Ascending aorta (tissue), 2 donors: ENCODE measurements at regions not wholly inside any gene's neighbourhood (a gene's known extent, or its start where the extent isn't known, plus 50 kb on each side); places are given as distances from the start of the nearest gene placed in this dataset.

Experiments
- DNase-seq, 2 donors: peaks; one replicate each; pipeline ENCODE4 v3.0.0-alpha.2; 2019; ENCODE audit warnings: low spot score in 2 of 2
- H3K27ac ChIP-seq, 2 donors: fragments of 200-600 bp; sonication (generic); one replicate each; pipeline ENCODE4 v1.5.1; 2016 to 2017; ENCODE audit warnings: mild to moderate bottlenecking in 1 of 2
- H3K27me3 ChIP-seq: fragments of 200-600 bp; sonication (generic); one replicate; pipeline ENCODE4 v1.5.1; 2017
- H3K36me3 ChIP-seq, 2 donors: fragments of 200-600 bp; sonication (generic); one replicate each; pipeline ENCODE4 v1.5.1; 2016
- H3K4me1 ChIP-seq, 2 donors: fragments of 200-600 bp; sonication (generic); one replicate each; pipeline ENCODE4 v1.5.1; 2016 to 2017; ENCODE audit warnings: mild to moderate bottlenecking in 1 of 2
- H3K4me3 ChIP-seq, 2 donors: fragments of 200-600 bp; sonication (generic); one replicate each; pipeline ENCODE4 v1.5.1; 2016 to 2017; ENCODE audit warnings: mild to moderate bottlenecking in 1 of 2
- H3K9me3 ChIP-seq, 2 donors: fragments of 200-600 bp; sonication (generic); one replicate each; pipeline ENCODE4 v1.5.1; 2016
- intact Hi-C: fragments of 100-400 bp; cut with DNase I; formaldehyde crosslinking; loops from one replicate; pipeline ENCODE4 v1.15.1; 2023
- TF ChIP-seq, protein P1 (sequence below), 3 experiments: fragments of 200-600 bp in 2 of 3; fragments of 450-650 bp in 1 of 3; sonication (generic) in 2 of 3; IDR thresholded peaks; one replicate each; pipeline ENCODE4 v1.5.1; 2016 to 2019; ENCODE audit warnings: antibody characterized with exemption in 3 of 3, mild to moderate bottlenecking in 1 of 3, moderate library complexity in 1 of 3

DNA sequence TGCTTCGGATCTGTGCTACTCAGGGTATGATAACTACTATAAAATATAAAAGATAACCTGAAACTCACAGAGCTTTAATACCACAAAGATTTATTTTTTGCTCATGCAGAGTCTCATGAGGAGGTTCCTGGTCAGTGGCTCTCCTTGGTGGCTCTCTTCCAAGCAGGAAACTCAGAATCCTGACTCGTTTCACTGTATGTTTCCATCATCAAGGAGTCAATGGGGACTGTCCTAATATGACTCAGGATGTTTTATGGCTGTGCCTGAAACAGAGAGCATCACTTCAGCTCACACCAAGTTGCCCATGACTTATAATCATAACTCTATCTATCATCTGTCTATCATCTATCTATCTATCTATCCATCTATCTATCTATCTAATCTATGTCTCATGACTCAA is 620.8 kb upstream of the NR3C2 start:
- DNase-seq = no peak
- no peaks in the 10 kb centered on the region for H3K4me1 ChIP-seq
- H3K36me3 ChIP-seq = no peaks in the 10 kb centered on the region
- no peak overlapping the region for H3K4me3 ChIP-seq
- H3K27me3 ChIP-seq = no peaks in the 10 kb centered on the region
- intact Hi-C loops = no loop called here
- no peak overlapping the region for H3K27ac ChIP-seq
- TF ChIP-seq, protein P1, sequence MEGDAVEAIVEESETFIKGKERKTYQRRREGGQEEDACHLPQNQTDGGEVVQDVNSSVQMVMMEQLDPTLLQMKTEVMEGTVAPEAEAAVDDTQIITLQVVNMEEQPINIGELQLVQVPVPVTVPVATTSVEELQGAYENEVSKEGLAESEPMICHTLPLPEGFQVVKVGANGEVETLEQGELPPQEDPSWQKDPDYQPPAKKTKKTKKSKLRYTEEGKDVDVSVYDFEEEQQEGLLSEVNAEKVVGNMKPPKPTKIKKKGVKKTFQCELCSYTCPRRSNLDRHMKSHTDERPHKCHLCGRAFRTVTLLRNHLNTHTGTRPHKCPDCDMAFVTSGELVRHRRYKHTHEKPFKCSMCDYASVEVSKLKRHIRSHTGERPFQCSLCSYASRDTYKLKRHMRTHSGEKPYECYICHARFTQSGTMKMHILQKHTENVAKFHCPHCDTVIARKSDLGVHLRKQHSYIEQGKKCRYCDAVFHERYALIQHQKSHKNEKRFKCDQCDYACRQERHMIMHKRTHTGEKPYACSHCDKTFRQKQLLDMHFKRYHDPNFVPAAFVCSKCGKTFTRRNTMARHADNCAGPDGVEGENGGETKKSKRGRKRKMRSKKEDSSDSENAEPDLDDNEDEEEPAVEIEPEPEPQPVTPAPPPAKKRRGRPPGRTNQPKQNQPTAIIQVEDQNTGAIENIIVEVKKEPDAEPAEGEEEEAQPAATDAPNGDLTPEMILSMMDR (IDR thresholded peaks at IDR 0.05) = no peak
- H3K9me3 ChIP-seq = peaks cover 0 to 2% of the 10 kb centered on the region in 2 donors

DNA sequence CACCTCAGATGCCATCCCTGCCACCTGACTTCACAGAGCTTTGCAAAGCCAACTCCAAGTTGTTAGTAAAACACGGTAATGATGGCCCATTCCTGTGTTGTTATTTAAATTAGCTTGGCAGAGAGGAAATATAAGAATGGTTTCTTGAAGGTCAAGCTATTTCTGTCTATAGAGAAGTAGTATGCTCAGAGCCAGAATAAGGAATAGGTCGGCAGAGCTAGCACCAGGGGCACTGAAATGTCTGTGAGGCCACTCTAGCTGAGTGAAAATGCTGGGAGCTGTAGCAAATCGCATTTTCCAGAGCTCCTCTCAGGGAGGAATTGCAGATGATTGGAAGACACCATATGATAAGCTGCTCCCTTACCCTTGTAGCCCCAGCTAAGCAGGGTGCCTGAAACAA is 615.4 kb upstream of the NR3C2 start:
- H3K4me3 ChIP-seq = no peak overlapping the region
- DNase-seq = no peak
- no peaks in the 10 kb centered on the region for H3K9me3 ChIP-seq
- intact Hi-C loops = no loop called here
- no peaks in the 10 kb centered on the region for H3K36me3 ChIP-seq
- no peaks in the 10 kb centered on the region for H3K27me3 ChIP-seq
- H3K27ac ChIP-seq = no peak overlapping the region
- no peaks in the 10 kb centered on the region for H3K4me1 ChIP-seq
- TF ChIP-seq, protein P1 (IDR thresholded peaks at IDR 0.05) = no peak

DNA sequence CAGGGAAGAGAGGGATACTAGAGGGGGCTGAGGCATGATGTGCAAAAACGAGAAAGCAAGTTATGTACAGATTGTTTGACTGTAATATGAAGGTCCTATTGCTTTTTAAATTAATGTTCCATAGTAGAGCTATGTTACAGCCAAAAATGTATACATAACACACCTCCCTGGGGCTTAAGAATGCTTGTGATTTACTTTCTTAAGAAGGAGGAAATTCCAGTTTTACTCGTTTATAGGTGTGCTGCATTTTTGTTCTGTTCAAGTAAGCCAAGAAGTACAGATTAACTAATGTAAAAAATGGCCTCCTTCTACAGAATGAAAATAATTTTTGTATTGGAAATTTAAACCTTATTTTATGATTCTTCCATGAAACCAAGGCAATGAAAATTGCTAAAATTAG is 614.4 kb upstream of the NR3C2 start:
- intact Hi-C loops = no loop called here
- no peak overlapping the region for H3K27ac ChIP-seq

DNA sequence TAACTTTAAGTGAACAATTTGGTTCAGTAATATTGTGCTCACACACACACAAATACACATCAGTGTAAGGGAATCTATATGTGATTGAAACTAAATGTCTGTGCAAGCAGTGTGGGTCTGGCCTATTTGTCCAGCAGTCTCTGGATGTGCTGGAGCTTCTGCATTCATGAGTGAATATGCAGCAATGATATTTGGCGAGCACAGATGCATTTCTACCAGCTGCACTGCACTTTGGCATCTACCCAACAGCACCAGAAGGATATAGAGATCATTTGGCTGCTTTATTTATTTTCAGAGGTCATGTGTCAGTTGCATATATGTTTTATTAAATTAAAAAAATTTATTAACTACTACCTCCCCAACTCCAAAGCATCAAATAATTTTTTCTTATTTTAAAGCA is 613.4 kb upstream of the NR3C2 start:
- Histone ChIP-seq H3K4me1 (no peaks in the 10 kb centered on the region), H3K27ac (no peak overlapping the region), H3K27me3 (no peaks in the 10 kb centered on the region), H3K4me3 (no peak overlapping the region), H3K9me3 (no peaks in the 10 kb centered on the region), H3K36me3 (no peaks in the 10 kb centered on the region)
- TF ChIP-seq, protein P1 (IDR thresholded peaks at IDR 0.05) = no peak
- DNase-seq = no peak
- intact Hi-C loops = no loop called here

More for the DNA sequence above, 614.4 kb upstream of the NR3C2 start:
- H3K4me1 ChIP-seq = no peaks in the 10 kb centered on the region
- no peaks in the 10 kb centered on the region for H3K27me3 ChIP-seq
- DNase-seq = no peak
- TF ChIP-seq, protein P1 (IDR thresholded peaks at IDR 0.05) = no peak
- no peak overlapping the region for H3K4me3 ChIP-seq
- no peaks in the 10 kb centered on the region for H3K36me3 ChIP-seq
- H3K9me3 ChIP-seq = no peaks in the 10 kb centered on the region

DNA sequence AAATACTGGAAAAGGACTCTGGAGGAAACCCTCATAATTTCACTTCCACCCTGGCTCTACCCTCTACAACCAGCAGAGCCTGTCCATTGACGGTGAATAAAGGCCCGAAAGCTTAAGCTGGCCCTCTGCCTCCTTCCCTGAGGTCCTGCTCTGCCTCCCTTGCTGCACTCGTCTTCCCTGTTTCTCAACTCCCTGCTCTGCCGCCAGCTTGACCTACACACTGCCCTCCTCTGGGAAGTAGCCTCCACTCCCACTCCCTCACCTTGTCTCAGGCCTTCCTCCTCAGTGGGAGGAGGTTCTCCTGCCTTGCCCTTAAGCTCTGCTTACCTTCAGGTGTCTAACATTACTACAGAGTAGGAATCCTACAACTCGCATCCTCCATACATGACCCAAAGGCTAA is 608.6 kb upstream of the NR3C2 start:
- no peaks in the 10 kb centered on the region for H3K27me3 ChIP-seq
- DNase-seq = no peak
- no peak overlapping the region for H3K4me3 ChIP-seq
- intact Hi-C loops = no loop called here
- TF ChIP-seq, protein P1 (IDR thresholded peaks at IDR 0.05) = no peak
- H3K9me3 ChIP-seq = no peaks in the 10 kb centered on the region
- H3K4me1 ChIP-seq = no peaks in the 10 kb centered on the region
- no peaks in the 10 kb centered on the region for H3K36me3 ChIP-seq
- H3K27ac ChIP-seq = no peak overlapping the region

DNA sequence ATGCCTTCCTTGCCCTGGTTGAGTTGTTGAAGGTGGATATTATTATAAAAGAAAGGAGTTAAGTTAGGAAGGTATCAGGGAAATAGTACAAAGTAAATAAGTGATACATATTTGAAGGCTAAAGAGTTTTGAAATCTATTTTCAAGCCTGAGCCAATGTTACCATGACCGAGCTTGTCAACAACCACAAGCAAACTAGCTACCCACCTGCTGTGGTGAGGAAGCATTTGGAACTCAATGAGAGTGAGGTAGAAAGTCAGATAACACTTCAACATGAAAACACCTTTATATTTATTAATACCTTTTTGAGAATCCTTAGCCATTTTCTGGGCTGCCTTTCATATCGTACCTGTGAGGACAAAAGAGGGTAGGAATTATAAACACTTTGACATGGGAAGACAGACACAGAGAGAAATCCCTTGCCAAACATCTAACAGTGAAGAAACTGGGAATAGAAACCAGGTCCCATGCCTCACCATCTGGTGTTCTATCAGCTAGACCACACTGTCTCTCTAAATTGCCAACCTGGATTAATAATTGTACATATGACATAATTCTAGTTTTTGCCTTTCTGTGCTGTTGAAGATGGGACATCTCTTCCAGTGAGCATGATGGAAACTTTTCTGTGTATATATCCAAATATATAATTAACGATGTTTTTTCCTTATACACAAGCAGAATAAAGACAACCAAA is 606.4 kb upstream of the NR3C2 start:
- Histone ChIP-seq H3K4me1 (no peaks in the 10 kb centered on the region), H3K9me3 (no peaks in the 10 kb centered on the region), H3K4me3 (no peak overlapping the region), H3K27ac (no peak overlapping the region), H3K36me3 (no peaks in the 10 kb centered on the region), H3K27me3 (no peaks in the 10 kb centered on the region)
- intact Hi-C loops = no loop called here
- no peak for DNase-seq
- TF ChIP-seq, protein P1 (IDR thresholded peaks at IDR 0.05) = no peak
